Stomach smooth muscle (tissue), 2 donors: ENCODE measurements at regions not wholly inside any gene's neighbourhood (a gene's known extent, or its start where the extent isn't known, plus 50 kb on each side); places are given as distances from the start of the nearest gene placed in this dataset.

Source experiments
- H3K27ac ChIP-seq: one replicate; pipeline ENCODE4 v1.7.0; 2013; ENCODE audit warnings: mild to moderate bottlenecking, low read length, inconsistent platforms
- H3K27me3 ChIP-seq, 2 donors: one replicate each; pipeline ENCODE4 v1.7.0; 2013; ENCODE audit warnings: low read length in 2 of 2; ENCODE audit not compliant: insufficient read depth in 2 of 2, control insufficient read depth in 1 of 2
- H3K36me3 ChIP-seq, 2 donors: one replicate each; pipeline ENCODE4 v1.7.0; 2013; ENCODE audit warnings: low read length in 2 of 2; ENCODE audit not compliant: control insufficient read depth in 2 of 2, insufficient read depth in 2 of 2
- H3K4me1 ChIP-seq: one replicate; pipeline ENCODE4 v1.7.0; 2013; ENCODE audit warnings: low read length; ENCODE audit not compliant: control insufficient read depth, insufficient read depth
- H3K4me3 ChIP-seq, 2 donors: one replicate each; pipeline ENCODE4 v1.7.0; 2013; ENCODE audit warnings: low read length in 2 of 2
- H3K9ac ChIP-seq, 2 donors: one replicate each; pipeline ENCODE4 v1.7.0; 2013; ENCODE audit warnings: low read length in 2 of 2, mild to moderate bottlenecking in 1 of 2
- H3K9me3 ChIP-seq, 2 donors: one replicate each; pipeline ENCODE4 v1.7.0; 2013; ENCODE audit warnings: low read length in 2 of 2; ENCODE audit not compliant: control insufficient read depth in 2 of 2
- donor health status: healthy.
- donor health status: Pancreatic carcinoma.

DNA sequence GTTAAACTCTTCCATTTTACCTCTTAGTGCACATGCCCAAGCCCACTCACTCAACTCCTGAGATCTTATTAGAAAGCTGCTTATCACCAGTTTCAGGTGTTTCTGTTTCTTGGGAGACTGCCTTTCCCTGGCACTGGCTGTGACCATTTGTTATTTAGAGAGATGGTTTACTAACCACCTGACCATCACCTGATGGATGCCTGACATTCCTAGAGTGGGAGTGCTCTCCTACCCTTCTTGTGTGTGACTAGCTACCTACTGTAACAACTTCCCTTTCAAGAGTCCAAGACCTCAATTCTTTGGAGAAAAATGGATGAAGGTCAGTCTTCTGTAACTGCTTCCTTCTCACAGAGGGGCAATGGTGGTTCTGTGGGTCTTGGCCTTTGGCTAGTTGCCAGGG lies 755.2 kb upstream of the ADAMTS5 start:
- Histone ChIP-seq H3K4me1 (peaks cover 8% of the 10 kb centered on the region), H3K36me3 (no peaks in the 10 kb centered on the region), H3K9me3 (no peaks in the 10 kb centered on the region), H3K27me3 (no peaks in the 10 kb centered on the region), H3K9ac (no peak overlapping the region), H3K4me3 (no peak overlapping the region), H3K27ac (no peak overlapping the region)

- Histone ChIP-seq H3K9ac (no peak overlapping the region), H3K9me3 (no peaks in the 10 kb centered on the region), H3K4me1 (peaks cover 8% of the 10 kb centered on the region), H3K36me3 (no peaks in the 10 kb centered on the region), H3K27me3 (no peaks in the 10 kb centered on the region), H3K4me3 (no peak overlapping the region), H3K27ac (no peak overlapping the region)
These were observed 754.8 kb upstream of the ADAMTS5 start for GRCh38 chr21:27721675-27722074.

- no peaks in the 10 kb centered on the region for H3K9me3 ChIP-seq
- H3K4me1 ChIP-seq: no peaks in the 10 kb centered on the region
- no peak overlapping the region for H3K4me3 ChIP-seq
- no peak overlapping the region for H3K27ac ChIP-seq
- H3K27me3 ChIP-seq: no peaks in the 10 kb centered on the region
- H3K9ac ChIP-seq: no peak overlapping the region
- H3K36me3 ChIP-seq: no peaks in the 10 kb centered on the region
These were observed 752.3 kb upstream of the ADAMTS5 start for GRCh38 chr21:27719226-27719625.

DNA sequence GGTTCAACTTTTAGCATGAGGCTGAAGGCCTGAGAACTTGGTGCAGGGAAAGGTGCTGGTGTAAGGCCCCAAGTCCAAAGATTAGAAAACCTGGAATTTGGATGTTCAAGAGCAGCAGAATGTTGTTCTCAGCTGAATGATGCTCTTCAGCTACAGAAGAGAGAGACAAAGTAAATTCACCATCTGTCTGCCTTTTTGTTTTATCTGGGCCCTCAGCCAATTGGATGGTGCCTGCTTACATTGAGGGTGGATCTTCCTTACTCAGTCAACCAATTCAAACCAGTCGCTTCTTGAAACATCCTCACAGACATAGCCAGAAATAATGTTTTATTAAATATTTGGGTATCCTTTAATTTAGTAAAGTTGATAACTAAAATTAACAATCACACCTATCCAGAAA lies 748.2 kb upstream of the ADAMTS5 start:
- Histone ChIP-seq H3K9me3 (no peaks in the 10 kb centered on the region), H3K36me3 (no peaks in the 10 kb centered on the region), H3K4me1 (peaks cover 3% of the 10 kb centered on the region), H3K27ac (no peak overlapping the region), H3K4me3 (no peak overlapping the region), H3K27me3 (no peaks in the 10 kb centered on the region), H3K9ac (no peak overlapping the region)

DNA sequence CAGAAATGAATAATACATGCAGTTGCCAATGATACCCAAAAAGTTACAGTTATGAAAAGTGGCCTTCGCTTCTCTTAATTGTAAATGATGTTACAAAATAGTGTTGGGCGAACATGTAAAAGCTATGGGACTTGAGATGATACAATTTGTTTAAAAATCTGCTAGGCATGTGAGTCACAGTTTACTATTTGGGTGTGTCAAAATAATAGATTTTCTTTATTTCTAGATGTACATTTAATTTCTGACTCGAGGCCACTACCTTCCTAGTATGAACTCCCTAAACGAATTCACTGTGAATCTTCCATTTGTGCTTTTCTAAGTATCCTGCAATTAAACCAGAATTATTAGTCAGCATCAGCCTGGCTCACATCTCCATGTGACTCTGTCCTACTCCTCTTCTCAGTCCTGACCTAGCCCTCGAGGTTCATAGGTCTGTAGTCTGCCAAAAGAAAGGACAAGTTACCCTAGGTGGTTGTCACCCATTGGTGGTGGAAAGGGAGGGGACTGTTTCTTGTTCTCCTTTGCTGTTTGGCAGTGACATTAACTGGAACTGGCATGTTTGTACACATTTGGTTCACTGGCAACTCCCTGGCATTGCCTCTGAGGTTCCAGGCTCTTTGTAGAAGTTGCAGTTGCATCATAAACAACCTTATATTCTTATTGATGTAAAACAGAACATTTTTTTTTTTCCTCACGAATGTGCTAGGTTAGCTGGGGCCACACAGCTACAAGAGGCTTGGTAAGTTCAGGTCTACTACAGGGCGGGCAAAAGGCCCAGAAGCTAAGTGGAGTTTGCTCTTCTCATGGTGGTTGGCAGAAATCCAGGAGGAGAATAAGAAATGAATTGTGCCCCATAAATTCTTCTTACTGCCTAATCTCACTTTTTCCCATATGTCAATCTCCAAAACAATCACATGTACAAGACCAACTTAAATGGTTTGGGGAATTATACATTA lies 746.5 kb upstream of the ADAMTS5 start:
- Histone ChIP-seq H3K27me3 (no peaks in the 10 kb centered on the region), H3K4me1 (peaks cover 3% of the 10 kb centered on the region)

GRCh38 chr21:27704567-27705166 lies 737.8 kb upstream of the ADAMTS5 start:
- no peaks in the 10 kb centered on the region for H3K27me3 ChIP-seq
- H3K9me3 ChIP-seq: no peaks in the 10 kb centered on the region
- H3K27ac ChIP-seq: no peak overlapping the region
- H3K9ac ChIP-seq: no peak overlapping the region
- no peaks in the 10 kb centered on the region for H3K36me3 ChIP-seq
- no peak overlapping the region for H3K4me3 ChIP-seq
- H3K4me1 ChIP-seq: no peaks in the 10 kb centered on the region

More for the DNA sequence above, 746.5 kb upstream of the ADAMTS5 start:
- no peaks in the 10 kb centered on the region for H3K36me3 ChIP-seq
- H3K9ac ChIP-seq: no peak overlapping the region
- peak overlapping the region; percentile 56 for H3K27ac ChIP-seq
- H3K9me3 ChIP-seq: no peaks in the 10 kb centered on the region
- peak overlapping the region in 1 of 2 donors; percentile 4 for H3K4me3 ChIP-seq

DNA sequence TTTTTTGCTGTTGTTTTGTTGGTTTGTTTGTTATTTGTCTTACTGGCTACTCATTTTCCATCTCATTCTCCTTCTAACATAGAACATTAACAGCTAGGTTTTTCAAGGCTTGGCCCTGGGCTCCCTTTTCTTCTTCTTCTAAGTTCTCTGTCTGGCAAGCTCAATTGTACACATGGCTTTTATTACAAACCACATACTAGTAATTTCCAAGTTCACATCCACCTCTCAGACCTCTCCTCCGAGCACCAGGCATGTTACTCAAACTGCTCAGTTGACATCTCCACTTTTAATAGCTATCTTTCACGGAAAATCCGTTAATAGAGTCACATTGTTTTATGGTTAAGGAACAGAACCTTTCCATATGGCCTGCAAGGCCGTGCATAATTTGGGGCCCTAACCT lies 736.9 kb upstream of the ADAMTS5 start:
- Histone ChIP-seq H3K9ac (no peak overlapping the region), H3K27ac (no peak overlapping the region), H3K36me3 (no peaks in the 10 kb centered on the region), H3K4me1 (no peaks in the 10 kb centered on the region), H3K9me3 (no peaks in the 10 kb centered on the region), H3K4me3 (no peak overlapping the region), H3K27me3 (no peaks in the 10 kb centered on the region)

DNA sequence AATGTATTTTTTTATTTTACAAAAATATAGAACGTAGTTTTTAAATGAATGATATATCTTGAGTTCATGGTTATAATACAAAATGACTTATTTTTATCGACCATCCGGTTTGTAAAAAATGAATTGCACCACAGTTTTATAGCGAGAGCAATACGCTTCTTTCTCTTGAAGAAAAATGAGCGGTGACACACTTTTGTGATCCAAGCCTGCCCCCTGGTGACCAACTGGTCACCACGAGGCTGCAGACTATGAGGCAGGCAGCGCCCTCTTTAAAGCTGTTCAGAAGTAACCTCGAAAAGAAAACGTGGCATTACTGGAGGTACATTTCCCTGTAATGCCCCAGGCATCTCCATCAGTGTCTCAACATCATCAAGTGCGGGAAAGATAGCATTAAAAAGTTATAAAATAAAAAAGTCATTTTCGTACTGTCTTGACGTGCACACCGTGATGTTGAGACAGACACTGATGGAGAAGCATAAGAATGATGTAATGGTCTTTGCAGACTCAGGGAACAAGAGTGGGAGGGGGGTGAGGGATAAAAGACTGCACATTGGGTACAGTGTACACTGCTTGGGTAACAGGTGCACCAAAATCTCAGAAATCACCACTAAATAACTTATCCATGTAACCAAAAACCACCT lies 734.2 kb upstream of the ADAMTS5 start:
- H3K36me3 ChIP-seq: no peaks in the 10 kb centered on the region
- no peaks in the 10 kb centered on the region for H3K27me3 ChIP-seq
- H3K4me1 ChIP-seq: no peaks in the 10 kb centered on the region
- H3K9me3 ChIP-seq: no peaks in the 10 kb centered on the region
- no peak overlapping the region for H3K9ac ChIP-seq
- H3K4me3 ChIP-seq: no peak overlapping the region
- no peak overlapping the region for H3K27ac ChIP-seq

DNA sequence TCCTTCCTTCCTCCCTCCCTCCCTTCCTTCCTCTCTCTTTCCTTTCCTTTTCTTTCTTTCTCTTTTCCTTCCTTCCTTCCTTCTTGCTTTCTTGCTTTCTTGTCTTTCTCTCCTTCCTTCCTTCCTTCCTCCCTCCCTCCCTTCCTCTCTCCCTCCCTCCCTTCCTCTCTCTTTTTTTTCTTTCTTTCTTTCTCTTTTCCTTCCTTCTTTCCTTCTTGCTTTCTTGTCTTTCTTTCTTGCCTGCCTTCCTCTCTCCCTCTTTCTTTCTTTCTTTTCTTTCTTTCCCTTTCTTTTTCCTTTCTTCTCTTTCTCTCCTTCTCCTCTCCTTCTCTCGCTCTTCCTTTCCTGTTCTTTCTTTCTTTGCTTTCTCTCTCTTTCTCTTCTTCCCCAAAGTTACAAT lies 728.4 kb upstream of the ADAMTS5 start:
- Histone ChIP-seq H3K27ac (no peak overlapping the region), H3K4me3 (no peak overlapping the region), H3K36me3 (no peaks in the 10 kb centered on the region), H3K9me3 (no peaks in the 10 kb centered on the region), H3K4me1 (no peaks in the 10 kb centered on the region), H3K9ac (no peak overlapping the region), H3K27me3 (no peaks in the 10 kb centered on the region)

- Histone ChIP-seq H3K27ac (no peak overlapping the region), H3K27me3 (no peaks in the 10 kb centered on the region), H3K9me3 (no peaks in the 10 kb centered on the region)
These were observed 727.8 kb upstream of the ADAMTS5 start for GRCh38 chr21:27694667-27695066.

More at GRCh38 chr21:27694667-27695066, 727.8 kb upstream of the ADAMTS5 start:
- Histone ChIP-seq H3K36me3 (no peaks in the 10 kb centered on the region), H3K9ac (no peak overlapping the region), H3K4me3 (no peak overlapping the region), H3K4me1 (no peaks in the 10 kb centered on the region)
